Esophagus squamous epithelium (tissue), 4 donors: ENCODE measurements at regions not wholly inside any gene's neighbourhood (a gene's known extent, or its start where the extent isn't known, plus 50 kb on each side); places are given as distances from the start of the nearest gene placed in this dataset.

Source experiments
- CTCF ChIP-seq, 6 experiments: fragments of 450-650 bp in 4 of 6; fragments of 200-600 bp in 2 of 6; sonication (generic) in 2 of 6; IDR thresholded peaks; one replicate each; pipeline ENCODE4 v1.5.1; 2016 to 2019; ENCODE audit warnings: antibody characterized with exemption in 6 of 6, mild to moderate bottlenecking in 4 of 6, moderate library complexity in 4 of 6
- POLR2A ChIP-seq, 4 donors: fragments of 450-650 bp; IDR thresholded peaks; one replicate each; pipeline ENCODE4 v1.6.1; 2017; ENCODE audit warnings: antibody characterized with exemption in 4 of 4, mild to moderate bottlenecking in 4 of 4, moderate library complexity in 3 of 4

GRCh38 chr11:70812472-70812871 is 414.1 kb downstream of the CTTN start:
- TF ChIP-seq CTCF (IDR thresholded peaks at IDR 0.05) (no peak), POLR2A (IDR thresholded peaks at IDR 0.05) (no peak)
